Omental fat pad (tissue), 3 donors: ENCODE measurements at regions not wholly inside any gene's neighbourhood (a gene's known extent, or its start where the extent isn't known, plus 50 kb on each side); places are given as distances from the start of the nearest gene placed in this dataset.

ENCODE experiments used
- ATAC-seq: fragments of 150-250 bp; one replicate; pipeline ENCODE4 v1.9.1; 2016; ENCODE audit warnings: mild to moderate bottlenecking, moderate library complexity; ENCODE audit not compliant: low FRiP score
- DNase-seq: peaks from one replicate; pipeline ENCODE4 v3.0.0-alpha.2; 2019; ENCODE audit warnings: low spot score
- TF ChIP-seq, protein P1 (sequence below), 3 donors: fragments of 450-650 bp; IDR thresholded peaks; one replicate each; pipeline ENCODE4 v1.5.1; 2016 to 2017; ENCODE audit warnings: antibody characterized with exemption in 3 of 3, mild to moderate bottlenecking in 3 of 3, moderate library complexity in 2 of 3

GRCh38 chr6:154919806-154920205, 75.3 kb upstream of the TIAM2 start:
- ATAC-seq (no peak), DNase-seq (no peak)
- TF ChIP-seq, protein P1, sequence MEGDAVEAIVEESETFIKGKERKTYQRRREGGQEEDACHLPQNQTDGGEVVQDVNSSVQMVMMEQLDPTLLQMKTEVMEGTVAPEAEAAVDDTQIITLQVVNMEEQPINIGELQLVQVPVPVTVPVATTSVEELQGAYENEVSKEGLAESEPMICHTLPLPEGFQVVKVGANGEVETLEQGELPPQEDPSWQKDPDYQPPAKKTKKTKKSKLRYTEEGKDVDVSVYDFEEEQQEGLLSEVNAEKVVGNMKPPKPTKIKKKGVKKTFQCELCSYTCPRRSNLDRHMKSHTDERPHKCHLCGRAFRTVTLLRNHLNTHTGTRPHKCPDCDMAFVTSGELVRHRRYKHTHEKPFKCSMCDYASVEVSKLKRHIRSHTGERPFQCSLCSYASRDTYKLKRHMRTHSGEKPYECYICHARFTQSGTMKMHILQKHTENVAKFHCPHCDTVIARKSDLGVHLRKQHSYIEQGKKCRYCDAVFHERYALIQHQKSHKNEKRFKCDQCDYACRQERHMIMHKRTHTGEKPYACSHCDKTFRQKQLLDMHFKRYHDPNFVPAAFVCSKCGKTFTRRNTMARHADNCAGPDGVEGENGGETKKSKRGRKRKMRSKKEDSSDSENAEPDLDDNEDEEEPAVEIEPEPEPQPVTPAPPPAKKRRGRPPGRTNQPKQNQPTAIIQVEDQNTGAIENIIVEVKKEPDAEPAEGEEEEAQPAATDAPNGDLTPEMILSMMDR (IDR thresholded peaks at IDR 0.05): no peak

- DNase-seq (no peak), ATAC-seq (no peak)
- TF ChIP-seq, protein P1 (IDR thresholded peaks at IDR 0.05): no peak
Measured at GRCh38 chr6:154920495-154921200, 74.5 kb upstream of the TIAM2 start.

DNA sequence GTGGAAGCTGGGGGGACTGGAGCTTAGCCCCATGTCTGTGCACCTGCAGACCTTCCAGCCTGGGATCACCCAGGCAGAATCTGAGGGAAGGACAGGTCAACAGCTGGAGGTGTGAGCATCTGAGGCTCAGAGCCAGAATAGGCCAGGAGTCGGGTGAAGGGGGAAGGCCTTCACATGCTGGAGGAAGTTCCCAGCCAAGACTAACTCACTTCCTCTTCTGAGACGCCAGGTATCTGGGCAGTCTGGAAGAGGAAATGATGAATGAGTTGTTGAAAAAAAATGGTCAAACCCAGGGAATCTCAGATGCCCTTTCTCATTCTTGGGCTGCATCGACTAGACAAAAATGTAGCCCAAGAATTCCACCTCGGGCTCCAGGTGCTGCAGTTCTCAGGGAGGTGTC, 73.6 kb upstream of the TIAM2 start:
- ATAC-seq: no peak
- no peak for DNase-seq
- TF ChIP-seq, protein P1 (IDR thresholded peaks at IDR 0.05): no peak

DNA sequence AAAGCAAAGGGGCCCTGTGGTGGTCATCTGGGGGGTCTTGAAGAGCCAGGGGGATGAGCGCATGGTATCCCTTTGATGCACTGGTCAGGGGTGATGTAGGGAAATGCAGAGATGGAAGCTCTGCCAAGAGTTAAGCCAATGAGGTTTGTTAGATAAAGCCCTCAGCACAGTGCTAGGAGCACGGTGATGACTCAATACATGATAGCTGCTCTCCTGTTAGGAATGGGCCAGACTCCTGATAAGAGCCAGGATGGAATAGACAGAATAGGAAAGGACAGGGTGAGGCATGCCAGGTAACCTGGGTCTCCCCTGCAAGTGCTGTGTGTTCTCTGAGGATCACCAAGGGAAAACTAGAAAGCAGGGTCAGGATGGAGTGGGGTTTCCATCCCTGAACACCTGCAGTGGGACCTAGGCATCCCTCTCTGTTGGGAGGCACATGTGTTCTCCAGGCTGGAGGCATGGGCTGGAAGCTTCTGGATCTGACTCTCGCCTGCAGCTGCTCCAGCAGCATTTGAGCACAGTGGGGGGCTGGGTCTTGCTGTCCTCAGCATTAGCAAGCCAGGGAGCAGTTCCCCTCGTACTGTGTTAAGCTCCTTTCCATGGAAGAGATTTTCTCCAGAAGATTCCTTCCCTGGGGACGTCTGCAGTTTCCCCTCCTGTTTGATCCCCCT, 71.8 kb upstream of the TIAM2 start:
- DNase-seq (no peak), ATAC-seq (no peak)
- TF ChIP-seq, protein P1 (IDR thresholded peaks at IDR 0.05): no peak

- no peak for ATAC-seq
- DNase-seq: no peak
- TF ChIP-seq, protein P1 (IDR thresholded peaks at IDR 0.05): no peak
Measured at GRCh38 chr6:154925130-154925529, 70.0 kb upstream of the TIAM2 start.

DNA sequence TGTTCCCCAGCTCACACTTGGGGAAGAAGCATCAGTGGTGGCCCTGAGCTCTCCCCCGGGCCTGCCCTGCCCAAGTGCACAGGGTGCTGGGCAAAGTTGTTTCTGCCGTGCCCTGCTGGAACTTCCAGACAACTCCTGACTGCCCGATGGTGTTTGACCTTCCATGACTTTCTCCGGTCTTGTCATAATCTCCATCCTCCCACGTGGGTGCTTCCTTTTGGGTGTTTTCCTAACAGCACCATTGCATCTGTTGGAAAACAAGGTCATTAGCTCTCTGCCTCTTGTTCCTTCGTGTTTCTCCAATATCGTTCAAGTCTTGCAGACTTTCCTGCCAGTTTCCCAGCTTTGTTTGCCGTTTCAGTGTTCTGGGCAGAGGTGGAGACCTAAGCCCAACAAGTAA, 68.7 kb upstream of the TIAM2 start:
- DNase-seq (no peak), ATAC-seq (no peak)
- TF ChIP-seq, protein P1 (IDR thresholded peaks at IDR 0.05): no peak
